ENCODE measurements at regions not wholly inside any gene's neighbourhood (a gene's known extent, or its start where the extent isn't known, plus 50 kb on each side); places are given as distances from the start of the nearest gene placed in this dataset.

DNA sequence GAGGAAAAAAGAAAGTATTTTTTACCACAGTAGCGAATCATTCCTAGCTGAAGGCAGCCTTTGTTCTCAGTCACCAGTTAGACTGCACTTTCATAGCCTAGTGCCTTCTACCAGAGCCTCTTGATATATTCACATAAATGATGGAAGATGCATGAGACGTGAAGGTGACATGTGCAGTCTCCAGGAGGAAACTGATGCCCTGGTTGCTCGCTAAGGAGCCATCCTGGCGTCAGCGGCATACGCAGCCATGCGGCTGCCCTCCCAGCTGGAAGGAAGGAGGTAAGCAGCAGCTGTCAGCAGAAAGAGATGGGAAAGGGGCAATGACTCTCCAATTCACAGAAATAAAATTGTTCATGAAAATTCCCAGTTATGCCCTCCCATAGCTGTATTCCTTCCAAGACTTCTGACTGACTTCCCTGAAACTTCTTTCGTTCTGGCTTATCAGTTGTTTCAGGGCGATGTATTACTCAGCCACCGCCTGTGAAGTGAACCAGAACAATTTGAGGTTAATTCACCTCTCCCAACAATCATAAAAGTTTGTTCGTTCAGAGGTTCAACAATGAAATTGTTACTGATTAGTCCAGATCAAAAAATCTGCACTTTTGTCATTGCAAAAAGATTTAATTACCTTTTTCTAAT lies 331.2 kb downstream of the NR2F1-AS1 start:
- TF ChIP-seq EZH2 (IDR thresholded peaks at IDR 0.05; ENCODE audit: borderline replicate concordance, insufficient read depth, low read length, poor library complexity, severe bottlenecking) (no peak), SMC3 (conservative IDR thresholded peaks at IDR 0.05; ENCODE audit: poor library complexity) (no peak), POLR2AphosphoS5 (IDR thresholded peaks at IDR 0.05) (no peak)
- TF ChIP-seq, protein P1, sequence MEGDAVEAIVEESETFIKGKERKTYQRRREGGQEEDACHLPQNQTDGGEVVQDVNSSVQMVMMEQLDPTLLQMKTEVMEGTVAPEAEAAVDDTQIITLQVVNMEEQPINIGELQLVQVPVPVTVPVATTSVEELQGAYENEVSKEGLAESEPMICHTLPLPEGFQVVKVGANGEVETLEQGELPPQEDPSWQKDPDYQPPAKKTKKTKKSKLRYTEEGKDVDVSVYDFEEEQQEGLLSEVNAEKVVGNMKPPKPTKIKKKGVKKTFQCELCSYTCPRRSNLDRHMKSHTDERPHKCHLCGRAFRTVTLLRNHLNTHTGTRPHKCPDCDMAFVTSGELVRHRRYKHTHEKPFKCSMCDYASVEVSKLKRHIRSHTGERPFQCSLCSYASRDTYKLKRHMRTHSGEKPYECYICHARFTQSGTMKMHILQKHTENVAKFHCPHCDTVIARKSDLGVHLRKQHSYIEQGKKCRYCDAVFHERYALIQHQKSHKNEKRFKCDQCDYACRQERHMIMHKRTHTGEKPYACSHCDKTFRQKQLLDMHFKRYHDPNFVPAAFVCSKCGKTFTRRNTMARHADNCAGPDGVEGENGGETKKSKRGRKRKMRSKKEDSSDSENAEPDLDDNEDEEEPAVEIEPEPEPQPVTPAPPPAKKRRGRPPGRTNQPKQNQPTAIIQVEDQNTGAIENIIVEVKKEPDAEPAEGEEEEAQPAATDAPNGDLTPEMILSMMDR (IDR thresholded peaks at IDR 0.05; ENCODE audit: poor library complexity, severe bottlenecking): no peak
